OCI-LY1 (cell line): ENCODE measurements at regions not wholly inside any gene's neighbourhood (a gene's known extent, or its start where the extent isn't known, plus 50 kb on each side); places are given as distances from the start of the nearest gene placed in this dataset.

ENCODE experiments used
- H2AFZ ChIP-seq: fragments of 200-600 bp; sonication (generic), shearing (Covaris generic); 2 replicates; pipeline ENCODE4 v1.6.0; 2014; ENCODE audit warnings: antibody characterized with exemption, mild to moderate bottlenecking, low read length
- H3F3A ChIP-seq: fragments of 200-600 bp; sonication (generic), shearing (Covaris generic); 2 replicates; pipeline ENCODE4 v1.6.0; 2014; ENCODE audit warnings: mild to moderate bottlenecking, antibody characterized with exemption, low read length, moderate library complexity; ENCODE audit not compliant: insufficient read depth
- H3K27ac ChIP-seq: fragments of 200-600 bp; sonication (generic); 2 replicates; pipeline ENCODE4 v1.5.1; 2014; ENCODE audit warnings: low read length, mixed run types, mild to moderate bottlenecking, low read depth; ENCODE audit not compliant: poor library complexity, severe bottlenecking
- H3K27me3 ChIP-seq: fragments of 200-600 bp; sonication (generic); 2 replicates; pipeline ENCODE4 v1.6.0; 2014; ENCODE audit warnings: antibody characterized with exemption, mild to moderate bottlenecking, low read length, moderate library complexity; ENCODE audit not compliant: insufficient read depth
- H3K36me3 ChIP-seq: fragments of 200-600 bp; sonication (generic); 2 replicates; pipeline ENCODE4 v1.6.1; 2014; ENCODE audit warnings: mild to moderate bottlenecking, antibody characterized with exemption, low read length, moderate library complexity, mixed read lengths; ENCODE audit not compliant: insufficient read depth
- H3K4me1 ChIP-seq: fragments of 200-600 bp; sonication (generic); 2 replicates; pipeline ENCODE4 v1.5.1; 2014; ENCODE audit warnings: mild to moderate bottlenecking, low read length, moderate library complexity; ENCODE audit not compliant: insufficient read depth, severe bottlenecking
- H3K4me2 ChIP-seq: fragments of 200-600 bp; sonication (generic), shearing (Covaris generic); 2 replicates; pipeline ENCODE4 v1.6.1; 2014; ENCODE audit warnings: low read length
- H3K4me3 ChIP-seq: fragments of 200-600 bp; sonication (generic); 2 replicates; pipeline ENCODE4 v1.5.1; 2014; ENCODE audit warnings: low read length, low read depth, mild to moderate bottlenecking, mixed read lengths; ENCODE audit not compliant: poor library complexity, severe bottlenecking
- H3K79me2 ChIP-seq: fragments of 200-600 bp; shearing (Covaris generic); 2 replicates; pipeline ENCODE4 v1.6.1; 2016; ENCODE audit warnings: mixed run types, low read length, mixed read lengths; ENCODE audit not compliant: insufficient read depth
- H3K9ac ChIP-seq: fragments of 200-600 bp; sonication (generic), shearing (Covaris generic); 2 replicates; pipeline ENCODE4 v1.6.1; 2014; ENCODE audit warnings: mild to moderate bottlenecking, low read length, mixed read lengths
- H3K9me2 ChIP-seq: fragments of 200-600 bp; sonication (generic), shearing (Covaris generic); 2 replicates; pipeline ENCODE4 v1.6.1; 2014; ENCODE audit warnings: low read depth, mild to moderate bottlenecking, low read length, mixed read lengths
- H3K9me3 ChIP-seq: fragments of 200-600 bp; shearing (Covaris generic); 2 replicates; pipeline ENCODE4 v1.6.1; 2014; ENCODE audit warnings: low read length, mixed read lengths
- H4K20me1 ChIP-seq: fragments of 200-600 bp; sonication (generic), shearing (Covaris generic); 2 replicates; pipeline ENCODE4 v1.6.0; 2016; ENCODE audit warnings: mild to moderate bottlenecking, low read length; ENCODE audit not compliant: insufficient read depth
- CTCF ChIP-seq: fragments of 200-600 bp; sonication (generic), shearing (Covaris generic); IDR thresholded peaks from 2 replicates; pipeline ENCODE4 v1.5.1; 2017; ENCODE audit warnings: mild to moderate bottlenecking, antibody characterized with exemption, low read length, moderate library complexity, mixed read lengths
- EZH2 ChIP-seq: fragments of 200-600 bp; sonication (generic), shearing (Covaris generic); IDR thresholded peaks from 2 replicates; pipeline ENCODE4 v1.8.0; 2017; ENCODE audit warnings: borderline replicate concordance, mixed run types, mild to moderate bottlenecking, antibody characterized with exemption, low read length, moderate library complexity, mixed read lengths

GRCh38 chr2:10185755-10186154, 63.2 kb downstream of the RRM2 start:
- H3K36me3 ChIP-seq = no peaks in the 10 kb centered on the region; the same call in 1 of the 2 replicates
- no peak overlapping the region for H3K4me3 ChIP-seq
- no peak overlapping the region for H3K4me2 ChIP-seq
- H4K20me1 ChIP-seq = no peaks in the 10 kb centered on the region
- H3K9ac ChIP-seq = no peak overlapping the region
- no peaks in the 10 kb centered on the region; the same call in 1 of the 2 replicates for H3K9me3 ChIP-seq
- H2AFZ ChIP-seq = no peak overlapping the region
- H3K79me2 ChIP-seq = no peaks in the 10 kb centered on the region
- TF ChIP-seq CTCF (no peak), EZH2 (no peak)
- no peaks in the 10 kb centered on the region for H3K9me2 ChIP-seq
- H3K27me3 ChIP-seq = no peaks in the 10 kb centered on the region
- H3F3A ChIP-seq = no peaks in the 10 kb centered on the region
- H3K27ac ChIP-seq = no peak overlapping the region
- no peaks in the 10 kb centered on the region for H3K4me1 ChIP-seq

- no peak overlapping the region for H3K4me2 ChIP-seq
- H3K4me3 ChIP-seq = no peak overlapping the region
- no peaks in the 10 kb centered on the region for H3K9me3 ChIP-seq
- H3K9ac ChIP-seq = no peak overlapping the region
- no peaks in the 10 kb centered on the region for H4K20me1 ChIP-seq
- H3K27ac ChIP-seq = no peak overlapping the region
- no peaks in the 10 kb centered on the region for H3K36me3 ChIP-seq
- no peaks in the 10 kb centered on the region for H3K79me2 ChIP-seq
- H3F3A ChIP-seq = no peaks in the 10 kb centered on the region
- no peaks in the 10 kb centered on the region for H3K27me3 ChIP-seq
- no peak for TF ChIP-seq CTCF
- TF ChIP-seq EZH2 = no peak
- H3K9me2 ChIP-seq = no peaks in the 10 kb centered on the region
- no peak overlapping the region for H2AFZ ChIP-seq
- H3K4me1 ChIP-seq = peaks cover 9% of the 10 kb centered on the region
These were observed 64.5 kb downstream of the RRM2 start for GRCh38 chr2:10186868-10187535.

GRCh38 chr2:10187661-10188060, 65.1 kb downstream of the RRM2 start:
- Histone ChIP-seq H3K4me3 (no peak overlapping the region), H2AFZ (no peak overlapping the region), H3K27me3 (no peaks in the 10 kb centered on the region), H3K9me3 (no peaks in the 10 kb centered on the region), H3F3A (no peaks in the 10 kb centered on the region), H3K9me2 (no peaks in the 10 kb centered on the region), H4K20me1 (no peaks in the 10 kb centered on the region), H3K4me1 (peaks cover 9% of the 10 kb centered on the region), H3K36me3 (no peaks in the 10 kb centered on the region), H3K4me2 (no peak overlapping the region), H3K79me2 (no peaks in the 10 kb centered on the region), H3K9ac (no peak overlapping the region), H3K27ac (no peak overlapping the region)
- TF ChIP-seq EZH2 (no peak), CTCF (no peak)
